NCI-H1694 (cell line): ENCODE measurements at regions not wholly inside any gene's neighbourhood (a gene's known extent, or its start where the extent isn't known, plus 50 kb on each side); places are given as distances from the start of the nearest gene placed in this dataset.
"Not testable (repeated sequence)": the region's sequence is repeated elsewhere in the genome, so short reads cannot be mapped to it uniquely, and the experiment has no call there.

Source experiments
- DNase-seq: peaks from one replicate; lab custom pipeline; 2025; lab: John Stamatoyannopoulos, UW

- DNase-seq: no peak
Measured at GRCh38 chr22:27594474-27595134, 207.0 kb downstream of the MN1 start.

DNA sequence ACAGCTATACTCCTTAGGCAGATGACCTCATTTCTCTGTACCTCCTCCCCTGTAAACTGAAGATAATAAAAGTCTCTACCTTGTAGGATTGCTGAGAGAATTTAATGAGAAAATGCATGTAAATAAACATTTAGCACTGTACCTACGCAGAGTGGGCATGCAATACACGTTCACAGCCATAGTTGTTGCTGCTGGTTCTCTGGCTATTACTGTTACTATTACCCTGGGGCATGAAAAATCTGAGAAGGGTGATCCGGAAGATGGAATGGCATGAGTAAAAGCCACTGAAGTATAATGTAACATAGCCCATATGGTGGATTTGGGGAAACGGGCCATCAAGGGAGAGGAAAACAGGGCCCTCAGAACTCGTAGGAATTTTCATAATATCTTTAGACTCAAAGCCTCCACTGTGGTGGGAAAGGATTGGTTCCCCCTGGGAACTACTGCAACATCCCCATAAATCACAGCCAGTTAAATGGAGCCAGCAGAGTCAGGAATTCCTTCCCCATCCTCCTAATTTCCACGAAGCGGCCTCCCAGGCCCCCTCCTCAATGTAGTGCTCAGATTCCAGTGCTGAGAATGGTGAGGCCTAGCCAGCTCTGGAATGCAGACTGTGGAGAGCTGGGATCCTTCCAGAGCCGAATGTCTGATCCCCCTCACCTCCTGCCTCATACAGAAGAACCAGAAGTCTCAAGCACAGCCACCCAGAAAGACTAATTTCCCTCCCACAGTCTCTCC lies 205.3 kb downstream of the MN1 start:
- no peak for DNase-seq

- no peak for DNase-seq
Measured at GRCh38 chr22:27597703-27598444, 203.7 kb downstream of the MN1 start.

- DNase-seq: no peak
Measured at GRCh38 chr22:27598792-27599191, 202.8 kb downstream of the MN1 start.

DNA sequence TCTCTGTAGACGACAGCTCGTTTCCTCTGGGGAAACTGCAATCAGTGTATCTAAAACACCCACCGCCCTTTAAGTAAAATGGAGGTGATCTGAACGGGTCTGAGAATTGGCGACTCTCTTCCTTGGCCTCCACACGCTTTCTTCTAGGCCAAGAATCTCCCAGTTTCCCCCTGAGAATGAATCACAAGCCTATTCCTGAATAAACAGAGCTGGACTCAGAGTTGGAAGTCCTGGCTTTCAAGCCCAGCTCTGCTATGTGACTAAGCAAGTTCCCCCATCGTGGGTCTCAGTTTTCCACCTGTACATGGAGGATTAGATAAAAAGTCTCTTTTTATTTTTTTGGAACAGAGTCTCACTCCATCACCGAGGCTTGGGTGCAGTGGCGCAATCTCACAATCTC lies 200.4 kb downstream of the MN1 start:
- no peak for DNase-seq

DNA sequence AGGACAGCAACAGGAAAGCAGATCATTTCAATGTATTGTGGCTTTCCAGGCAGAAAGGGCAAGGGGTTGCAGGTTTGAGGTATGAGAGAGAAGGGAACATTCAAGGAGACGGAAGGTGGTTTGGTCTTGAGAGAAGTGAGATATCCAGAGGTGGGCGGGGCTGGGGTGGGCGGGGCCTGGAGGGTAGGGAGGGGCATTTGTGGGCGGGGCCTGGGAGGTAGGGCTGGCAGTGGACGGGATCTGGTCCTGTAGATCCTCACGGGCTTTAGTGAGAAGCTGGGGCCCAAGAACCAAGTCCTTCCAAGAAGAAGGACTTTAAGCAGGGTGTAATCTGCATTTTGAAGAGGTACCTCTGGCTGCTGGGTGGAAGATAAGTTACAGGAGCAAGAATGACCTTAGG lies 199.2 kb downstream of the MN1 start:
- DNase-seq: no peak

GRCh38 chr22:27603111-27603799 lies 198.3 kb downstream of the MN1 start:
- no peak for DNase-seq

DNA sequence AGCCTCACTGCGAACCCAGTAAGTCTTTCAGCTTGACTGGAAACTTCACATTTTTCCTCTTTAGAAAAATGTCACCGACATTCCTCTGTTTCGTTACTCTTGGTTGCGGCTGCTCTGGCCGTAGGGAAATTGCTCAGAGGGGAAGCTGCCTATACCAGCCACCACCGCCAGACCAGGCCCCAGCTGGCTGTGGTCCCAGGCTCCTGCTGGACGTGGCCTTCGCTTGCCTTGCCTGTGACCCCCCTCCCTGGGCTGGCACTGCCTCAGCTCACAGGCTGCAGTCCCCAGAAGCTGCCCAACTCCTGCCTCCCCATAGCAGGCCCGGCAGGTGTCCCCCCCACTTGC lies 197.8 kb downstream of the MN1 start:
- no peak for DNase-seq

DNA sequence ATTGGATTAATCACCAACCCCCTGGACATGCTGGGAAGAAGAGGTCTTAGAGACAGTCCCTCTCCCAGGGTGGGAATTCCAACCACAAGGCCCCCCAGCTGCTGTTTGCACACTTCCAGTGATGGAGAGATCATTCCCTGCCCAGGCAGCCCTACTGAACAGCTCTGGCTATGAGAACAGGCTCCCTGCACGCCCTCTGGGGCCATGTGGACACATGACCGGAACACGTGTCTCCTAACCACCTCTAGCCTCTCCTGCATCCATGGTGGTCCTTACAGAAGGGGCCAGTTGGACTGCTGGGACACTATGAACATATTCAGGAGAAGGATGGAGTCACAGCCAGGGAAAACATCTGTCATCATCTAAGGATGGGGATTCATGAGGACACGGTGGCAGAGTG lies 196.2 kb downstream of the MN1 start:
- no peak for DNase-seq

DNA sequence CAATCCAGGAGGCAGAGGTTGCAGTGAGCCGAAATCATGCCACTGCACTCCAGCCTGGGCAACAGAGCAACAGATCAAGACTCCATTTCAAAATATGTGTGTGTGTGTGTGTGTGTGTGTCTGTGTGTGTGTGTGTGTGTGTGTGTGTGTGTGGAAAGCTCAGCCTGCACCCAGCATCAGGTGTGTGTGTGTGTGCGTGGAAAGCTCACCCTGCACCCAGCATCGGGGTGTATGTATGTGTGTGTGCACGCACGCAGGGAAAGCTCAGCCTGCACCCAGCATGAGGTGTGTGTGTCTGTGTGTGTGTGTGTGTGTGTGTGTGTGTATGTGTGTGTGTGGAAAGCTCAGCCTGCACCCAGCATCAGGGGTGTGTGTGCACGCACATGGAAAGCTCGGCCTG lies 193.8 kb downstream of the MN1 start:
- DNase-seq: not testable (repeated sequence)

DNA sequence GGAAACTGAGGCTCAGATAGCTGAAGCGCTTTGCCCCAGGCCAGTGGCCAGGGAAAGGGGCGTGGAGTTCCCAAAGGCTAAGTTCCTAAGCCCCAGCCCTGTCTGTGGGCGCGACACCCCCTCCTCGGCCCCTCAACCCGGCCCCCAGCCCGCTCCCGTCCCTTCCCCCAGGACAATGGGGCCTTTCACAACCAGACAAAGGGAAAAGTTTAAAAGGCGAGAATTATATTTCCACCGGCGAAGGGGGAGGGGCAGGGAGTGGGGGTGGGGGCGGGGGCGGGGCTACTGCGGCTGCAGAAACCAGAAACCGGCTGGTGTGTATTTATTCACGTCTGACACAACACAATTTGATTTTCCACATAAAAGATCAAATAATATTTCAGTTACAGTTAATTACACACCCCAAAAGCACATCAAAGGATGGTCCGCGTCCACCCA lies 192.1 kb downstream of the MN1 start:
- DNase-seq: no peak

- DNase-seq: not testable (repeated sequence)
Measured at GRCh38 chr22:27610164-27610563, 191.4 kb downstream of the MN1 start.

DNA sequence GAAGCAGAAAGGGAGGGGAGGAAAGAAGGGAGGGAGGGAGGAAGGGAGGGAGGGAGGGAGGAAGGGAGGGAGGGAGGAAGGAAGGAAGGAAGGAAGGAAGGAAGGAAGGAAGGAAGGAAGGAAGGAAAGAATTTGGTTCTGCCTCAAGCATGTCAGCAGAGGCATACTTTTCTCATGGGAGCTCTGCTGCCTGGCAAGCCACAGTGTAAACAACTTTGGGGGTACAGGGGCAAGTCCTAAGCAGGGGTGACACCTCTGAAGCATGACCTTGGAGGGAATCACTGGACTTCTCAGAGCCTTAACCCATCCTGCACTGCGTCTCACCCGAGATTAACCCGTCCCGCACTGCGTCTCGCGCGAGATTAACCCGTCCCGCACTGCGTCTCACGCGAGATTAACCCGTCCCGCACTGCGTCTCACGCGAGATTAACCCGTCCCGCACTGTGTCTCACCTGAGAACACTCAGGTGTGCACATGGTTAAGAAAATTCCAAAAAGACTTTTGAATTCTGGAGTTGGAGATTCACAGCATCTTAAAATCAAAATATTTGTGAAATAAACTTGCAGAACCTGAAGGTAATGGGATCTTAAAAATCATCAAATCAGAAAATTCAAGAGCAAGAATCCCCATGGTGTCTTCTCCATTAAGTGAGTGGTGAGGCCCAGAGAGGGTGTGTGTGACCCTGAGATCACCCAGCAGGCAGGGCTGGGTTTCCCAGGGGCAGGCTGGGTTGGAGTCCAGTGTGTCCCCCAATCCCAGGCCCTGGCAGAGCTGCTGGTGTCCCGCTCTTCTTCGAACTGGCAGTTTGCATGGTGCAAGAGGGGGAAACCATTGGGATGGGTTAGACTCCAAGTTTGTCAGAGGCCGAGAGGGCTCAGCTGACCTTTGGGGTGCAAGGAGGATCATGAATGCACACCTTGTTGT lies 190.4 kb downstream of the MN1 start:
- DNase-seq: no peak

DNA sequence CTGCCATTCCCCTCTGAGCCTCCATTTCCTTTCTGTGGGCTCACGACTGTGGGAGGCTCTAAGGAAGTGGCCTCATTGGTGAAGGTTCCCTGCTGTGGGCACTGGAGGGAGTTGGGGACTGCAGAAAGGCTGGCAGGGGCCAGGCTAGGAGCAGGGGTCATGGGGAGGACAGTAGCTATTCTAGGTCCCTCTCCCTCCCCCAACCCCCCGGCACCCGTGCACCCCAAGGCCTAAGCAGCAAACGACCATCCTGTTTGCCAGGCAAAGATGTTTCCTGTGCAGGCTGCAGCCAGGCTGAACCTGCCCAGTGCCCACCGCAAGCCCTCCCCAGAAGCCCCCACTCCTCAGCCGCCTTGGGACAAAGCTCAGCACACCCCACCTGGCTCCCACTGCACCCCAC lies 189.4 kb downstream of the MN1 start:
- no peak for DNase-seq

DNA sequence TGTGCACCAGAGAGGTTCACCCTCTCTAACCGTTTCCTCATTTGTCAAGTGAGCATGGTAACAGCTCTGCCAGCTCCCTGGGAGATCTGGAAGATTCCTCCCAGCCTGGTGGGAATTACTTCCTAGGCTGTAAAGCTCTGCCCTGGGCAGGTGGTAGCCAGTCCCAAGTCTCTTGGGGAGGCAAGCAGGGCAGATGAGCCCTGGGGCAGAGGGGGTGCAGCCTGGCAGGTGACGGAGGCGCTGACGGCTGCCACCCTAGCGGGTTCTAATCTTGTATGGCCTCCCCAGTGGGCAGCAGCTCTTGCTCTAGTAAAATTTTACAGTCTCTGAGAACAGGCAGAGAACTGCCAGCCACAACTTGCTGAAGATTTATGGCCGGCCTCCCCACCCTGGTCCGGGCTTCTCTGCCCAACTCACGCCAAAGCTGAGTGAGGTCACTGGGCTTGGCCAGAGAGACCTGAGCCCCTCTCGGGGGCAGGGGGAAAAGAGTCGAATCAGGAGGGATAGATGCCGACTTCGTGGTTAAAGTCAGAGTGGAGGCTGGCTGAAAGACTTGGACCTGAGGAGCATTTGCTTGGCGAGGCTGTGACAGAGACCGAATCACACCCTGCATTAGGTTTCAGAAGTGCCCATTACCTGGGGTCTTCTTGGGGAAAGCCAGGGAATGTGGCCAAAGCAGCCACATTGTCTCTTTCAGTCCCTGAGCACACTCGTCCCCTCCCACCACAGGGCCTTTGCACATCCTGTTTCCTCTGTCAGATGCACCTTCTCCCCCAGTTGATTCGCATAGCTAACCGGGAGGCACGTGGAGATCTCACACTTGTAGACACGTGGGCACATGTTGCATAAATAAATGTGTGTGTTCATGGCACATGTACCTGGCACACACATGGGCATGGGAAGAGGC lies 188.2 kb downstream of the MN1 start:
- DNase-seq: no peak

GRCh38 chr22:27614006-27614649 lies 187.4 kb downstream of the MN1 start:
- no peak for DNase-seq

DNA sequence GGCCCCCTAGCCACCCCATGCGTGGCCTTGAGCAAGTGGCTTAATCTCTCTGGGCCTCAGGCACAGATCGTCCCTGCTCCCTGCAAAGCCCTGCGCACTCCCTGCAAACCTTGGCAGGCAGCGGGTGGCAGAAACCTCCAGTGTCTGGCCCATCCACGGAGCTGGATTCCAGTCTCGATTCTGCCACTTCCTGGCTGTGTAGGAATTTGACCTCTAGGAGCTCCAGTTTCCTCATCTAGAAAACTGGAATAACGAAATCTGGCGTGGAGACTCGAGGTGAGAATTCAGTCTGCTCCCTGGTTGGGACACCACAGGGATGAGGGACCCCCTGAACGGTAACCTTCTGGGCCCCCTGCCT lies 186.9 kb downstream of the MN1 start:
- DNase-seq: no peak

DNA sequence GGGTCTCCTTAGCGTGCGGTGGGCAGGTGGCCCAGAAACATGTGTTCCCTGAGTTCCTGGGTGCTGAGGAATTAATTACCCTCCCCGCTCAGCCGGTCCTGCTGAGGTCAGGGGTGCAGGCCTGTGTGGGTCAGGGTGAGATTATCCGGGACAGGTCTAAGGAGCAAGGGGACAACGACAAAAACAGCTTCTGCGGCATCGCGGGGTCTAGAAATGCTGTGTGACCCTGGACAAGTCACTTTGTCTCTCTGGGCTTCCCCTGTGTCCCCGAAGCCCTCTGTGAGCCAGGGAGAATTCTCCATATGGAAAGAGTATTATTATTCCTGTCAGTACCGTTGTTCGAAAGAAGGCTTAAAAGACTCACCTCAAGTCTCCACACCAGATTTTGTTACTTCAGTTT lies 186.1 kb downstream of the MN1 start:
- no peak for DNase-seq

- no peak for DNase-seq
Measured at GRCh38 chr22:27616033-27616432, 185.5 kb downstream of the MN1 start.
